ENCODE measurements at regions not wholly inside any gene's neighbourhood (a gene's known extent, or its start where the extent isn't known, plus 50 kb on each side); places are given as distances from the start of the nearest gene placed in this dataset.

- H3K4me3 ChIP-seq (replicated peaks in 1 of 4; ENCODE audit: control extremely low read depth in 1 of 4, insufficient read depth in 1 of 4, low read depth in 3 of 4, low read length in 4 of 4), result no peak overlapping the region
- no peak for DNase-seq (ENCODE audit: low read depth in 2 of 2)
- H2AFZ ChIP-seq (ENCODE audit: low read length), result no peak overlapping the region
- no peaks in the 10 kb centered on the region for H3K27me3 ChIP-seq (ENCODE audit: control insufficient read depth, insufficient read depth, low read length)
- H3K27ac ChIP-seq (ENCODE audit: insufficient read depth, low read length), result no peak overlapping the region
- H3K4me2 ChIP-seq (ENCODE audit: extremely low read depth, insufficient read depth, low read length), result no peak overlapping the region
- H3K9ac ChIP-seq (ENCODE audit: insufficient read depth, low read length), result no peak overlapping the region
- no peaks in the 10 kb centered on the region for H3K4me1 ChIP-seq (ENCODE audit: control insufficient read depth, extremely low read depth, insufficient read depth, low read length)
- H4K20me1 ChIP-seq (ENCODE audit: control insufficient read depth, extremely low read depth, insufficient read depth, low read length), result no peaks in the 10 kb centered on the region
- H3K9me3 ChIP-seq (ENCODE audit: control insufficient read depth, insufficient read depth, low read depth, low read length), result no peaks in the 10 kb centered on the region
- no peaks in the 10 kb centered on the region for H3K36me3 ChIP-seq (ENCODE audit: control insufficient read depth, insufficient read depth, low read length)
- TF ChIP-seq CTCF (conservative IDR thresholded peaks at IDR 0.05 in 1 of 2, IDR thresholded peaks at IDR 0.05 in 1 of 2; ENCODE audit: low read depth in 1 of 2, low read length in 2 of 2) (no peak), EZH2 (IDR thresholded peaks at IDR 0.05; ENCODE audit: low read length, missing control alignments) (no peak)
- H3K79me2 ChIP-seq (ENCODE audit: control insufficient read depth, insufficient read depth, low read length), result no peaks in the 10 kb centered on the region
Measured at GRCh38 chr7:110131344-110131743, 959.6 kb upstream of the LRRN3 start.

- no peak overlapping the region for H3K9ac ChIP-seq (ENCODE audit: insufficient read depth, low read length)
- no peaks in the 10 kb centered on the region for H3K9me3 ChIP-seq (ENCODE audit: control insufficient read depth, insufficient read depth, low read depth, low read length)
- no peaks in the 10 kb centered on the region for H3K4me1 ChIP-seq (ENCODE audit: control insufficient read depth, extremely low read depth, insufficient read depth, low read length)
- H3K4me2 ChIP-seq (ENCODE audit: extremely low read depth, insufficient read depth, low read length), result no peak overlapping the region
- no peak overlapping the region for H3K27ac ChIP-seq (ENCODE audit: insufficient read depth, low read length)
- no peaks in the 10 kb centered on the region for H4K20me1 ChIP-seq (ENCODE audit: control insufficient read depth, extremely low read depth, insufficient read depth, low read length)
- no peak for DNase-seq (ENCODE audit: low read depth in 2 of 2)
- TF ChIP-seq CTCF (conservative IDR thresholded peaks at IDR 0.05 in 1 of 2, IDR thresholded peaks at IDR 0.05 in 1 of 2; ENCODE audit: low read depth in 1 of 2, low read length in 2 of 2), result no peak
- TF ChIP-seq EZH2 (IDR thresholded peaks at IDR 0.05; ENCODE audit: low read length, missing control alignments), result no peak
- no peaks in the 10 kb centered on the region for H3K79me2 ChIP-seq (ENCODE audit: control insufficient read depth, insufficient read depth, low read length)
- no peaks in the 10 kb centered on the region for H3K36me3 ChIP-seq (ENCODE audit: control insufficient read depth, insufficient read depth, low read length)
- no peaks in the 10 kb centered on the region for H3K27me3 ChIP-seq (ENCODE audit: control insufficient read depth, insufficient read depth, low read length)
- no peak overlapping the region for H3K4me3 ChIP-seq (replicated peaks in 1 of 4; ENCODE audit: control extremely low read depth in 1 of 4, insufficient read depth in 1 of 4, low read depth in 3 of 4, low read length in 4 of 4)
- no peak overlapping the region for H2AFZ ChIP-seq (ENCODE audit: low read length)
Measured at GRCh38 chr7:110139056-110139455, 951.9 kb upstream of the LRRN3 start.

GRCh38 chr7:110142939-110143526 is 947.9 kb upstream of the LRRN3 start:
- TF ChIP-seq EZH2 (IDR thresholded peaks at IDR 0.05; ENCODE audit: low read length, missing control alignments) (no peak), CTCF (conservative IDR thresholded peaks at IDR 0.05 in 1 of 2, IDR thresholded peaks at IDR 0.05 in 1 of 2; ENCODE audit: low read depth in 1 of 2, low read length in 2 of 2) (no peak)
- Histone ChIP-seq H3K9ac (ENCODE audit: insufficient read depth, low read length) (no peak overlapping the region), H3K9me3 (ENCODE audit: control insufficient read depth, insufficient read depth, low read depth, low read length) (no peaks in the 10 kb centered on the region), H3K27ac (ENCODE audit: insufficient read depth, low read length) (no peak overlapping the region), H3K36me3 (ENCODE audit: control insufficient read depth, insufficient read depth, low read length) (no peaks in the 10 kb centered on the region), H3K4me1 (ENCODE audit: control insufficient read depth, extremely low read depth, insufficient read depth, low read length) (no peaks in the 10 kb centered on the region), H3K4me3 (replicated peaks in 1 of 4; ENCODE audit: control extremely low read depth in 1 of 4, insufficient read depth in 1 of 4, low read depth in 3 of 4, low read length in 4 of 4) (no peak overlapping the region), H2AFZ (ENCODE audit: low read length) (no peak overlapping the region), H3K4me2 (ENCODE audit: extremely low read depth, insufficient read depth, low read length) (no peak overlapping the region), H3K27me3 (ENCODE audit: control insufficient read depth, insufficient read depth, low read length) (no peaks in the 10 kb centered on the region), H4K20me1 (ENCODE audit: control insufficient read depth, extremely low read depth, insufficient read depth, low read length) (no peaks in the 10 kb centered on the region), H3K79me2 (ENCODE audit: control insufficient read depth, insufficient read depth, low read length) (no peaks in the 10 kb centered on the region)
- DNase-seq (ENCODE audit: low read depth in 2 of 2), result no peak

Measured in fibroblast of lung (primary cell).